RWPE1 (cell line): ENCODE measurements at regions not wholly inside any gene's neighbourhood (a gene's known extent, or its start where the extent isn't known, plus 50 kb on each side); places are given as distances from the start of the nearest gene placed in this dataset.

ENCODE experiments used
- CTCF ChIA-PET: fragments of 350-600 bp; sonication (Branson Sonifier 250); formaldehyde crosslinking; extraction: SDS; loops from one replicate; lab custom pipeline; 2021; lab: Yijun Ruan, JAX
- POLR2A ChIA-PET: fragments of 400-600 bp; formaldehyde crosslinking; extraction: SDS; loops from one replicate; lab custom pipeline; 2020; ENCODE audit warnings: antibody characterized with exemption; ENCODE audit not compliant: low non-redundant PET; lab: Yijun Ruan, JAX
- DNase-seq: peaks from one replicate; pipeline ENCODE4 v3.0.0; 2012; ENCODE audit warnings: low spot score
- H3K27ac ChIP-seq: fragments of 450-650 bp; 2 replicates; pipeline ENCODE4 v1.5.1; 2017
- TF ChIP-seq, protein P1 (sequence below): fragments of 450-650 bp; conservative IDR thresholded peaks from 2 replicates; pipeline ENCODE4 v1.5.1; 2017; ENCODE audit warnings: low read depth, mild to moderate bottlenecking

- TF ChIP-seq, protein P1, sequence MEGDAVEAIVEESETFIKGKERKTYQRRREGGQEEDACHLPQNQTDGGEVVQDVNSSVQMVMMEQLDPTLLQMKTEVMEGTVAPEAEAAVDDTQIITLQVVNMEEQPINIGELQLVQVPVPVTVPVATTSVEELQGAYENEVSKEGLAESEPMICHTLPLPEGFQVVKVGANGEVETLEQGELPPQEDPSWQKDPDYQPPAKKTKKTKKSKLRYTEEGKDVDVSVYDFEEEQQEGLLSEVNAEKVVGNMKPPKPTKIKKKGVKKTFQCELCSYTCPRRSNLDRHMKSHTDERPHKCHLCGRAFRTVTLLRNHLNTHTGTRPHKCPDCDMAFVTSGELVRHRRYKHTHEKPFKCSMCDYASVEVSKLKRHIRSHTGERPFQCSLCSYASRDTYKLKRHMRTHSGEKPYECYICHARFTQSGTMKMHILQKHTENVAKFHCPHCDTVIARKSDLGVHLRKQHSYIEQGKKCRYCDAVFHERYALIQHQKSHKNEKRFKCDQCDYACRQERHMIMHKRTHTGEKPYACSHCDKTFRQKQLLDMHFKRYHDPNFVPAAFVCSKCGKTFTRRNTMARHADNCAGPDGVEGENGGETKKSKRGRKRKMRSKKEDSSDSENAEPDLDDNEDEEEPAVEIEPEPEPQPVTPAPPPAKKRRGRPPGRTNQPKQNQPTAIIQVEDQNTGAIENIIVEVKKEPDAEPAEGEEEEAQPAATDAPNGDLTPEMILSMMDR, result no peak
- H3K27ac ChIP-seq, result no peak overlapping the region
- ChIA-PET CTCF (no interaction called here), POLR2A (no interaction called here)
- DNase-seq, result no peak
Measured at GRCh38 chr3:190746531-190746930, 116.0 kb downstream of the GMNC start.

- no peak overlapping the region for H3K27ac ChIP-seq
- CTCF ChIA-PET, result interaction anchor here (0.5 kb wide), 1 partner anchor 1840 kb away, joined by 3 read pairs; no protein-coding TSS in a partner anchor
- no peak for DNase-seq
- POLR2A ChIA-PET, result no interaction called here
- TF ChIP-seq, protein P1, result no peak
Measured at GRCh38 chr3:190741788-190742187, 120.7 kb downstream of the GMNC start.

GRCh38 chr3:190739641-190740185 is 122.8 kb downstream of the GMNC start:
- POLR2A ChIA-PET, result no interaction called here
- no peak overlapping the region for H3K27ac ChIP-seq
- TF ChIP-seq, protein P1, result no peak
- no peak for DNase-seq
- CTCF ChIA-PET, result interaction anchor here (0.6 kb wide), 1 partner anchor 10 kb away, joined by 4 read pairs; no protein-coding TSS in a partner anchor

GRCh38 chr3:190738636-190739155 is 123.8 kb downstream of the GMNC start:
- POLR2A ChIA-PET, result no interaction called here
- TF ChIP-seq, protein P1, result no peak
- CTCF ChIA-PET, result interaction anchor here (0.6 to 0.7 kb wide), 2 partner anchors 974 to 1440 kb away, joined by 3 read pairs; no protein-coding TSS in a partner anchor
- no peak for DNase-seq
- H3K27ac ChIP-seq, result no peak overlapping the region

GRCh38 chr3:190737446-190737845 is 125.0 kb downstream of the GMNC start:
- no peak overlapping the region for H3K27ac ChIP-seq
- POLR2A ChIA-PET, result no interaction called here
- TF ChIP-seq, protein P1, result no peak
- CTCF ChIA-PET, result interaction anchor here (0.6 kb wide), 2 partner anchors 33 to 370 kb away, joined by 3 read pairs; no protein-coding TSS in a partner anchor
- DNase-seq, result no peak

DNA sequence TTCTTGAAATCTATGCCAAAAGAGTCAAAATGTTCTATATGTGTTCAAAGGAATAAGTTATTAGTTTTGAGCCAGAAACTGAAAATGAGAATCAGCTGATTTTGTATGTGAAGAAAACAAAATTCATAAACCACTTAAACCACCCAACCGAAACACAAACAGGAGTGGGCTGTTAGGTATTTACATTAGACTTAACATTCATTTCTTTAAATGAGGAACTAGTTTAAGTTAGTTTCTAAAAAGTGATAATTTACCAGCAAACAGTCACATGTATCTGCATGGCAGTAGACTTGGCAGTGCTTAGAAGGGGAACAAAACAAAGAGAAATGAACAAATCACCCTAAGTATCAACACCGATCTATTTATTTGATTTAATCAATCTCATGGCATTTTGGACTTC is 128.0 kb downstream of the GMNC start:
- TF ChIP-seq, protein P1, result no peak
- no peak overlapping the region for H3K27ac ChIP-seq
- POLR2A ChIA-PET, result no interaction called here
- DNase-seq, result no peak
- CTCF ChIA-PET, result no interaction called here
